ENCODE measurements at regions not wholly inside any gene's neighbourhood (a gene's known extent, or its start where the extent isn't known, plus 50 kb on each side); places are given as distances from the start of the nearest gene placed in this dataset.

GRCh38 chr2:19811186-19811585, 90.6 kb downstream of the TTC32 start:
- intact Hi-C loops (cut with micrococcal nuclease): no loop called here
- DNase-seq (ENCODE audit: unreplicated experiment): no peak
- BruUV-seq (replicated peaks): no TSS peak
- Mint-ChIP-seq H3K27me3 (ENCODE audit: insufficient read depth, unreplicated experiment) (no peaks in the 10 kb centered on the region), H3K27ac (ENCODE audit: low read depth, unreplicated experiment) (no peak overlapping the region), H3K4me1 (ENCODE audit: insufficient read depth, unreplicated experiment) (no peaks in the 10 kb centered on the region), H3K9me3 (ENCODE audit: unreplicated experiment) (no peaks in the 10 kb centered on the region), H3K4me3 (ENCODE audit: unreplicated experiment) (no peak overlapping the region), H3K36me3 (ENCODE audit: insufficient read depth, unreplicated experiment) (no peaks in the 10 kb centered on the region)
- POLR2A ChIA-PET: no interaction called here
- TF ChIP-seq CTCF (IDR thresholded peaks at IDR 0.05; ENCODE audit: unreplicated experiment): no peak
- CTCF ChIA-PET: interaction anchor here (0.7 to 0.8 kb wide), 2 partner anchors 14 to 16 kb away, joined by 3 read pairs; no protein-coding TSS in a partner anchor

- BruUV-seq (replicated peaks): no TSS peak
- no peaks in the 10 kb centered on the region for H3K9me3 Mint-ChIP-seq (ENCODE audit: unreplicated experiment)
- H3K4me1 Mint-ChIP-seq (ENCODE audit: insufficient read depth, unreplicated experiment): no peaks in the 10 kb centered on the region
- intact Hi-C loops (cut with micrococcal nuclease): no loop called here
- H3K27ac Mint-ChIP-seq (ENCODE audit: low read depth, unreplicated experiment): no peak overlapping the region
- no peak for DNase-seq (ENCODE audit: unreplicated experiment)
- ChIA-PET CTCF (interaction anchor here (0.8 kb wide), 1 partner anchor 15 kb away, joined by 3 read pairs; no protein-coding TSS in a partner anchor), POLR2A (interaction anchor here (0.7 kb wide), 1 partner anchor 48 kb away, joined by 3 read pairs; no protein-coding TSS in a partner anchor)
- H3K36me3 Mint-ChIP-seq (ENCODE audit: insufficient read depth, unreplicated experiment): no peaks in the 10 kb centered on the region
- H3K4me3 Mint-ChIP-seq (ENCODE audit: unreplicated experiment): no peak overlapping the region
- TF ChIP-seq CTCF (IDR thresholded peaks at IDR 0.05; ENCODE audit: unreplicated experiment): no peak
- H3K27me3 Mint-ChIP-seq (ENCODE audit: insufficient read depth, unreplicated experiment): no peaks in the 10 kb centered on the region
Measured at GRCh38 chr2:19810637-19811036, 91.1 kb downstream of the TTC32 start.

GRCh38 chr2:19810148-19810547, 91.6 kb downstream of the TTC32 start:
- Mint-ChIP-seq H3K4me3 (ENCODE audit: unreplicated experiment) (no peak overlapping the region), H3K27me3 (ENCODE audit: insufficient read depth, unreplicated experiment) (no peaks in the 10 kb centered on the region), H3K36me3 (ENCODE audit: insufficient read depth, unreplicated experiment) (no peaks in the 10 kb centered on the region), H3K9me3 (ENCODE audit: unreplicated experiment) (no peaks in the 10 kb centered on the region), H3K4me1 (ENCODE audit: insufficient read depth, unreplicated experiment) (no peaks in the 10 kb centered on the region), H3K27ac (ENCODE audit: low read depth, unreplicated experiment) (no peak overlapping the region)
- TF ChIP-seq CTCF (IDR thresholded peaks at IDR 0.05; ENCODE audit: unreplicated experiment): no peak
- CTCF ChIA-PET: interaction anchor here (0.8 kb wide), 1 partner anchor 15 kb away, joined by 3 read pairs; no protein-coding TSS in a partner anchor
- POLR2A ChIA-PET: interaction anchor here (0.7 kb wide), 1 partner anchor 47 kb away, joined by 3 read pairs; no protein-coding TSS in a partner anchor
- intact Hi-C loops (cut with micrococcal nuclease): no loop called here
- BruUV-seq (replicated peaks): no TSS peak
- DNase-seq (ENCODE audit: unreplicated experiment): no peak

GRCh38 chr2:19809206-19809605, 92.6 kb downstream of the TTC32 start:
- H3K9me3 Mint-ChIP-seq (ENCODE audit: unreplicated experiment): peaks cover under 1% of the 10 kb centered on the region
- ChIA-PET POLR2A (no interaction called here), CTCF (interaction anchor here (1.7 kb wide), 1 partner anchor 54 kb away, joined by 3 read pairs; no protein-coding TSS in a partner anchor)
- no peak overlapping the region for H3K27ac Mint-ChIP-seq (ENCODE audit: low read depth, unreplicated experiment)
- no peak overlapping the region for H3K4me3 Mint-ChIP-seq (ENCODE audit: unreplicated experiment)
- TF ChIP-seq CTCF (IDR thresholded peaks at IDR 0.05; ENCODE audit: unreplicated experiment): no peak
- no peaks in the 10 kb centered on the region for H3K4me1 Mint-ChIP-seq (ENCODE audit: insufficient read depth, unreplicated experiment)
- H3K36me3 Mint-ChIP-seq (ENCODE audit: insufficient read depth, unreplicated experiment): no peaks in the 10 kb centered on the region
- intact Hi-C loops (cut with micrococcal nuclease): no loop called here
- DNase-seq (ENCODE audit: unreplicated experiment): no peak
- no TSS peak for BruUV-seq (replicated peaks)
- H3K27me3 Mint-ChIP-seq (ENCODE audit: insufficient read depth, unreplicated experiment): no peaks in the 10 kb centered on the region
